ENCODE measurements at regions not wholly inside any gene's neighbourhood (a gene's known extent, or its start where the extent isn't known, plus 50 kb on each side); places are given as distances from the start of the nearest gene placed in this dataset.

DNA sequence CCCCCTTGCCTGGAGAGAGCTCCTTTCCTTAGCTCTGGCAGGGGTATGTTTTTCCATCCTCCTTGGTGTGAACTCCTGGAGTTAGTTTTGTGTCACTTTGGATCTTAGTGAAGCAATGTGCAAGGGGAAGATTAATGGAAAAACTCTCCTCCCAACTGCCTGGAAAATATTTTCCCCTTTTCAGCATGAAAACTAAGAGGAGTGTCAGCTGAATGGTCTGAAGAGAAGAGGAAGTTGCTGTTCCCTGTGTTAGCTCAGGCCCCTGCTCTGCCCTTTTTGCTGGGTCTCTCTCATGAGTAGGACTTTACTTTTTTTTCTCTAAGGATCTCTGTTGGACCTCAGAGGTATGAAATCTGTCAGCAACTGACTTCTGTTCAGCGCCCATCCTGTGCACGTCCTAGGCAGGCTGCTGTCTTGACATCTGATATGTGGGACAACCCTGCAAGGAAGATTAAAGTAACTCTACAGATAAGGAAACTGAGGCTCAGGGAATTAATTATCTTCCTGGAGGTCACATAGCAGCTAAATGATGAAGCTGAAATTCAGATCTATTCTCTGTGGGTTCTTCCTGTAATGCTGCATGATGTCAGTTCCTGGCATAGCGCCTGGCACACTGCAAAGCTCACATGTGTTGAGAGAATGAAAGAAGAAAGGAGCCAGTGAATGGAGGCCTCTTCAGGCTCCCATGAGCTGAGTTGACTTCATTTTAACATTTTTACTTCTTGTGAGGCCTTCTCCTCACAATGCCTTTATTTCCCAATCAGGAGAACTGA is 109.7 kb upstream of the GALNT15 start (continued):
- TF ChIP-seq EP300 (conservative IDR thresholded peaks at IDR 0.05; ENCODE audit: poor library complexity, severe bottlenecking): no peak
- TF ChIP-seq TAF1 (IDR thresholded peaks at IDR 0.05; ENCODE audit: low read depth): no peak
- TF ChIP-seq EZH2 (IDR thresholded peaks at IDR 0.05; ENCODE audit: borderline replicate concordance, insufficient read depth, low read length, poor library complexity, severe bottlenecking): no peak
- no peak for TF ChIP-seq MXI1 (conservative IDR thresholded peaks at IDR 0.05; ENCODE audit: poor library complexity, severe bottlenecking)

DNA sequence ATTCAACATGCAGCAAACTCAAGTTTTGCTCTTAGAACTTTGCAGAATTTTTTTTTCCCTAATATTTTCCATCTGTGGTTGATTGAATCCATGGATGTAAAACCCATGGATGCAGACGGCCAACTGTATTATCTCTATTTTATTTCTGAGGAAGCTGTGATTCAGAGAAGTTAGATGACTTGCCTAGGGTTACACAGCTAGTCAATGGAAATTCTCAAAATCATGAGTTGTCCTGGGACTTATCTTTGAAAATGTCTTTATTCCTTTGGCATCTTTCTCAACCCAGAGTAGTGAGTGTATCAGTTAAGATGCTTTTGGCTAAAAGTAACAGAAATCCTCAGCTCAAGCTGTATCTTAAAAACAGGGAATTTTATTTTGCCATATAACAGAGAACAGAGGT is 107.9 kb upstream of the GALNT15 start:
- H3K36me3 ChIP-seq (ENCODE audit: insufficient read depth, low read length): no peaks in the 10 kb centered on the region
- no peak for TF ChIP-seq MXI1 (conservative IDR thresholded peaks at IDR 0.05; ENCODE audit: poor library complexity, severe bottlenecking)
- no peaks in the 10 kb centered on the region for H3K9me3 ChIP-seq (ENCODE audit: low read length)
- no peaks in the 10 kb centered on the region for H3K9me2 ChIP-seq (ENCODE audit: insufficient read depth, low read length)
- no peak overlapping the region for H3K9ac ChIP-seq (ENCODE audit: low read length)
- H3K79me2 ChIP-seq (replicated peaks; ENCODE audit: insufficient read depth, low read length): no peaks in the 10 kb centered on the region
- no peaks in the 10 kb centered on the region for H3F3A ChIP-seq (ENCODE audit: insufficient read depth, low read length, poor library complexity, severe bottlenecking)
- H4K20me1 ChIP-seq (ENCODE audit: insufficient read depth): no peaks in the 10 kb centered on the region
- no peak overlapping the region for H3K4me2 ChIP-seq (ENCODE audit: low read length)
- no peaks in the 10 kb centered on the region for H3K27me3 ChIP-seq (ENCODE audit: insufficient read depth, low read depth, low read length)
- no peak overlapping the region for H3K27ac ChIP-seq (ENCODE audit: low read length)
- no peak overlapping the region for H3K4me3 ChIP-seq (ENCODE audit: low read length)
- H2AFZ ChIP-seq (ENCODE audit: low read depth, low read length): no peak overlapping the region

DNA sequence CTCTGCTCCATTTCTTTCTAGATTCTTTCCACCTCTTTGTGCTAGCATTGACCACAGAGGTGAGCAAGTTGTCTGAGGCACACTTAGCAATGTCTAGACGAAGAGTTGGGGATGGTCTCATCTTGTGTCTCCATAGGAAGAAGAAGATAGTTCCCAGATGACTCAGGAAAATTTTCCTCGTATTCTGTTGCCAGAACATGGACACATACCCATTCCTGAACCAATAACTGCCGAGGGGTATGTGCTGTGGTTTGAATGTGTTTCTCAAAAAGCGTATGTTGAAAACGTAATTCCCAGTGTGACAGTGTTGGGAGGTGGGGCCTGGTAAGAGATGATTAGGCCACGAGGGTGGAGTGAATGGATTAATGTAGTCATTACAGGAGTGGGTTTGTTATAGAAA is 107.5 kb upstream of the GALNT15 start:
- TF ChIP-seq EP300 (conservative IDR thresholded peaks at IDR 0.05; ENCODE audit: poor library complexity, severe bottlenecking): no peak
- no peak for TF ChIP-seq EZH2 (IDR thresholded peaks at IDR 0.05; ENCODE audit: borderline replicate concordance, insufficient read depth, low read length, poor library complexity, severe bottlenecking)
- TF ChIP-seq, protein P1, sequence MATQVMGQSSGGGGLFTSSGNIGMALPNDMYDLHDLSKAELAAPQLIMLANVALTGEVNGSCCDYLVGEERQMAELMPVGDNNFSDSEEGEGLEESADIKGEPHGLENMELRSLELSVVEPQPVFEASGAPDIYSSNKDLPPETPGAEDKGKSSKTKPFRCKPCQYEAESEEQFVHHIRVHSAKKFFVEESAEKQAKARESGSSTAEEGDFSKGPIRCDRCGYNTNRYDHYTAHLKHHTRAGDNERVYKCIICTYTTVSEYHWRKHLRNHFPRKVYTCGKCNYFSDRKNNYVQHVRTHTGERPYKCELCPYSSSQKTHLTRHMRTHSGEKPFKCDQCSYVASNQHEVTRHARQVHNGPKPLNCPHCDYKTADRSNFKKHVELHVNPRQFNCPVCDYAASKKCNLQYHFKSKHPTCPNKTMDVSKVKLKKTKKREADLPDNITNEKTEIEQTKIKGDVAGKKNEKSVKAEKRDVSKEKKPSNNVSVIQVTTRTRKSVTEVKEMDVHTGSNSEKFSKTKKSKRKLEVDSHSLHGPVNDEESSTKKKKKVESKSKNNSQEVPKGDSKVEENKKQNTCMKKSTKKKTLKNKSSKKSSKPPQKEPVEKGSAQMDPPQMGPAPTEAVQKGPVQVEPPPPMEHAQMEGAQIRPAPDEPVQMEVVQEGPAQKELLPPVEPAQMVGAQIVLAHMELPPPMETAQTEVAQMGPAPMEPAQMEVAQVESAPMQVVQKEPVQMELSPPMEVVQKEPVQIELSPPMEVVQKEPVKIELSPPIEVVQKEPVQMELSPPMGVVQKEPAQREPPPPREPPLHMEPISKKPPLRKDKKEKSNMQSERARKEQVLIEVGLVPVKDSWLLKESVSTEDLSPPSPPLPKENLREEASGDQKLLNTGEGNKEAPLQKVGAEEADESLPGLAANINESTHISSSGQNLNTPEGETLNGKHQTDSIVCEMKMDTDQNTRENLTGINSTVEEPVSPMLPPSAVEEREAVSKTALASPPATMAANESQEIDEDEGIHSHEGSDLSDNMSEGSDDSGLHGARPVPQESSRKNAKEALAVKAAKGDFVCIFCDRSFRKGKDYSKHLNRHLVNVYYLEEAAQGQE (IDR thresholded peaks at IDR 0.05; ENCODE audit: borderline replicate concordance): no peak
- no peak for TF ChIP-seq RAD21 (conservative IDR thresholded peaks at IDR 0.05)
- no peak for TF ChIP-seq MXI1 (conservative IDR thresholded peaks at IDR 0.05; ENCODE audit: poor library complexity, severe bottlenecking)
- TF ChIP-seq TAF1 (IDR thresholded peaks at IDR 0.05; ENCODE audit: low read depth): no peak
- TF ChIP-seq, protein P2, sequence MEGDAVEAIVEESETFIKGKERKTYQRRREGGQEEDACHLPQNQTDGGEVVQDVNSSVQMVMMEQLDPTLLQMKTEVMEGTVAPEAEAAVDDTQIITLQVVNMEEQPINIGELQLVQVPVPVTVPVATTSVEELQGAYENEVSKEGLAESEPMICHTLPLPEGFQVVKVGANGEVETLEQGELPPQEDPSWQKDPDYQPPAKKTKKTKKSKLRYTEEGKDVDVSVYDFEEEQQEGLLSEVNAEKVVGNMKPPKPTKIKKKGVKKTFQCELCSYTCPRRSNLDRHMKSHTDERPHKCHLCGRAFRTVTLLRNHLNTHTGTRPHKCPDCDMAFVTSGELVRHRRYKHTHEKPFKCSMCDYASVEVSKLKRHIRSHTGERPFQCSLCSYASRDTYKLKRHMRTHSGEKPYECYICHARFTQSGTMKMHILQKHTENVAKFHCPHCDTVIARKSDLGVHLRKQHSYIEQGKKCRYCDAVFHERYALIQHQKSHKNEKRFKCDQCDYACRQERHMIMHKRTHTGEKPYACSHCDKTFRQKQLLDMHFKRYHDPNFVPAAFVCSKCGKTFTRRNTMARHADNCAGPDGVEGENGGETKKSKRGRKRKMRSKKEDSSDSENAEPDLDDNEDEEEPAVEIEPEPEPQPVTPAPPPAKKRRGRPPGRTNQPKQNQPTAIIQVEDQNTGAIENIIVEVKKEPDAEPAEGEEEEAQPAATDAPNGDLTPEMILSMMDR (IDR thresholded peaks at IDR 0.05; ENCODE audit: poor library complexity, severe bottlenecking): no peak
- no peak for TF ChIP-seq SMC3 (conservative IDR thresholded peaks at IDR 0.05; ENCODE audit: poor library complexity)
- no peak for TF ChIP-seq POLR2AphosphoS5 (IDR thresholded peaks at IDR 0.05)
- H2AFZ ChIP-seq (ENCODE audit: low read depth, low read length): no peak overlapping the region
- H3K4me2 ChIP-seq (ENCODE audit: low read length): no peak overlapping the region

More for the DNA sequence above, 107.5 kb upstream of the GALNT15 start:
- no peaks in the 10 kb centered on the region for H3K27me3 ChIP-seq (ENCODE audit: insufficient read depth, low read depth, low read length)
- no peaks in the 10 kb centered on the region for H3K79me2 ChIP-seq (replicated peaks; ENCODE audit: insufficient read depth, low read length)
- no peaks in the 10 kb centered on the region for H3K36me3 ChIP-seq (ENCODE audit: insufficient read depth, low read length)
- H3K9me3 ChIP-seq (ENCODE audit: low read length): no peaks in the 10 kb centered on the region
- H3K9me2 ChIP-seq (ENCODE audit: insufficient read depth, low read length): no peaks in the 10 kb centered on the region
- no peak overlapping the region for H3K4me3 ChIP-seq (ENCODE audit: low read length)
- H4K20me1 ChIP-seq (ENCODE audit: insufficient read depth): no peaks in the 10 kb centered on the region
- H3K27ac ChIP-seq (ENCODE audit: low read length): no peak overlapping the region
- no peaks in the 10 kb centered on the region for H3F3A ChIP-seq (ENCODE audit: insufficient read depth, low read length, poor library complexity, severe bottlenecking)
- H3K9ac ChIP-seq (ENCODE audit: low read length): no peak overlapping the region
